Fibroblast of skin of abdomen (primary cell): ENCODE measurements at regions not wholly inside any gene's neighbourhood (a gene's known extent, or its start where the extent isn't known, plus 50 kb on each side); places are given as distances from the start of the nearest gene placed in this dataset.

Experiments
- DNase-seq: peaks from one replicate; pipeline ENCODE4 v3.0.0-alpha.2; 2013

GRCh38 chr1:112267206-112267605 is 128.8 kb upstream of the CTTNBP2NL start:
- DNase-seq = no peak

DNA sequence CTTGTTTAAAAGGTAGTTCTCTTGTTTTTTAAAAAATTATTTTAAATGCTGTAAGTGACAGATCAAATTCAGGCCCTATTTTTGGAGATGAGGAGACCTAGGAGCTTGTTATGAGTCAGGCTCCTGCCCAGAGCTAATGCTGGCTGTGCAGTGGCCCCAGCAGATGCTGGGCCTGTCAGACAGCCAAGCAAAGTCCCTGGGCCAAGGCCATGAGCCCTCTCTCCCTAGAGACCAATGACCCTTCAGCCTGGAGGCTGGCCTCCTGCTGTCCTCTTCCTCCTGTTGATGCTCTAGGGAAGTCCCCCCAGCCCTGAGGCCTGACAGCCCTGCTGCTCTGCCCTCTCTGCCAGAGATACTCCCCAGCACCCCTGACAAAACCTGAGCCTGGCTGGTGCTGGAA is 128.1 kb upstream of the CTTNBP2NL start:
- DNase-seq = no peak

- DNase-seq = no peak
These were observed 127.6 kb upstream of the CTTNBP2NL start for GRCh38 chr1:112268408-112268807.

DNA sequence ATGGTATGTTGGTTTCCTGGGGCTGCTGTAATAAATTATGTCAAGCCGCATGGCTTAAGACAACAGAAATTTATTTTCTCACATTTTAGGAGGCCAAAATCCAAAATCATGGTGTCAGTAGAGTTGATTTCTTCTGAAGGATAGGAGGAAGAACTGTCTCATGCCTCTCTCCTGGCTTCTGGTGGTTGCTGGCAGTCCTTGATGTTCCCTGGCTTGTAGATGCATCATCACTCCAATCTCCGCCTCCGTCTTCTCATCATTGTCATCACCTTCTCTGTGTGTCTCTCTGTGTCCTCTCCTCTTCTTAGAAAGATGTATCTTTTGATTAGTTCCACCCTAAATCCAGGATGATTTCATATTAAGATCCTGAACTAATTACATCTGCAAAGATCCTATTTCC is 124.7 kb upstream of the CTTNBP2NL start:
- DNase-seq = no peak

DNA sequence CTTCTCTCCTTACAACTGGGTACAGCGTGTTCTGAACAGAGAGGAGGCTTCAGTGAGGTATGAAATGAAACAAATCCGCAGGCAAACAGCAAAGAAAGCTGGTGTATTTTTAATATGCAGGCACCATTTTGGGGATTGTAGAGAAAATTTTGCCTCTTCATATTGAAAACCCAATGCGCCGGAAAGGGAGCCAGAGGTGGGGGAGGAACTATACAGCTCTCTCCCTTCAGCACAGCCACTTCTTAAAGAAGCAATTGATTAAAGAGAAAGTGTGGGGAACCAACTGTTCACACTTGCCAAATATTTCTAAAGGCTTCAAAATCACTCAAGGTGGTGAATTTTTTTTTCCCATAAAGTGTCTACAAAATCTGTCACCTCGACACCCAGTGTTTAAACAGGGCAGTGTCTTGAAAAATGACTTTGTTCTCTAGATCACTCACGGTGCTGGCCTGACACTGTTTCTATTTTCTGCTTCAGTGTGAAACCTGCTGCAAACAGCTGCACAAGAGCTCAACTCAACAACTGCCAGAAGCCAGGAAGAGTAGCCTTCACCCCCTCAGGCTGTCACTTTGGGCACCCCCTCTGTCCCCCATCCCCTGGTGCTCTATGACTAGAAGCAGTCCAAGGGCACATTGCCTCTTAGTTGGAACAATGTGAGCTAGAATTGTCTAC is 123.8 kb upstream of the CTTNBP2NL start:
- DNase-seq = no peak

DNA sequence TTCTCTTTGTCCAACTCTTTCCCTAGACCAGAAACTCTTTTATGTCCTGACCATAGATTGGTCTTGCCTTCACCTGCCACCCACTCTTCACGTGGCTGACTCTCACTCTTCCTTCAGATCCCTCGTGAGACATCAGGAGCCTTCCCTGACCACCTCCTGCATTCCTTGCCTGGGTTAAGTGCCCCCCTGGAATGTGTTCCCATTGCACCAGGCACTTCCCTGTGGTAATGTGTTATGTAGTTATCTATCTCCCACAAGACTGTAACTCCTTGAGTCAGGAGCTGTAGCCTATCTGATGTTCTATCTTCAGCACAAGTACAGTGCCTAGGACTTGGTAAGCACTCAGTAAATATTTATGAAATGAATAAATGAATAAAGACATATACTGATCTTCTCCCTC is 111.2 kb upstream of the CTTNBP2NL start:
- DNase-seq = no peak

DNA sequence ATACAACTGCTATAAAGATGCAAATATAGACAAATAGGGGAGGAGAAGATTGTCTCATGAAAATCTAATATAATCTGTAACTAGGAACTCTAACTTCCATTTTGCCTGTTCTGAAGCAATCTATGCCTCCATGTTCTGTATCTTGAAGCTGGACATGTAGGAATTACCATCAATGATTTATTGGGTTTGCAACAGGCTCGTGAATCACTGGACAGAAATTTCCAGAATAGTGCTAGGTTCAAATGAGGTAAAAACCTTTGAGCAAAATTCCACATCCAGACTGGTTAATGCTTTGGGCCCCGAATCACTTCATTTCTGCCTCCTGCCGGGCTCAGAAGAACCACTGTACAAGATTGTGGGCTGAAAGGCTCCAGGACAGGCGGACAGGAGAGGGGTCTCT is 110.7 kb upstream of the CTTNBP2NL start:
- peak; percentile 5 for DNase-seq

- no peak for DNase-seq
These were observed 110.3 kb upstream of the CTTNBP2NL start for GRCh38 chr1:112285746-112286145.

- no peak for DNase-seq
These were observed 99.1 kb upstream of the CTTNBP2NL start for GRCh38 chr1:112296908-112297307.

- no peak for DNase-seq
These were observed 98.5 kb upstream of the CTTNBP2NL start for GRCh38 chr1:112297536-112297935.

DNA sequence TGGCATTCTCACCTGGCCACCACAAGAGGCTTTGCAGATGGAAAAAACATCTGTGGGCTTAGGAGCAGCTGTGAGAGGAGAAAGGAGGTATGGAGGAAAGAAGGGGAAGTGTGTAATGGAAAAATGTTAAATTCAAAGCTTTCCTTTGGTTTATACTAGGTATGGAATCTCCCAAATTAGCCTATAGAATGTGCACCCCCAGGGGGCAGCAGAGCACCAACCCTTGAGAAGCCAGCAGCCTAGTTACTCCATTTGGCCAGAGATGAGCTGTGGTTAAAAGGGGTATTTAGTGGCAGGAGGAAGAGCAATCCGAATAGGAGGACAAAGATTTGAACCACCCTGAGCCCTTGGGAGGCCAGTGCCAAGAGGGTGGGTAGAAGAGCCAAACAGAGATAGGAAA is 97.5 kb upstream of the CTTNBP2NL start:
- DNase-seq = peak; percentile 43

DNA sequence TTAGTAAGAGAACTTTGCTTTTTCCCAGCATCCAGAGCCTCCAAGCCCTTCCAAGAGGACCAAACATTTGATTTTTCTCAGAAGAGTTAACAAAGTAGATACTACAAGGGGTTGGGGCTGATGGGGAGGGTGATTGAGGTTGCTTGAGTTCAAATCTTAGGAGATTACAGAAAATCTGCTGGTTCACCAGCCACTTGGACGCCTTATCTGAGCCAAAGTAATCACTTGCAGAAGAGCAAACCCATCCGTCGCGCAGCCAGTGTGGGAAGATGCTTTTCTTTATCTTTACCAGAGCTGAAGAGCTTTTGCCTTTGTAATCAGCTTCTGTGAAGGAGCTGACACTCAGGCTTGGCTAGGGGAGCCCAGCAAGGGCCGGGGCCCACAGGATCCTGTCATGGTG is 91.9 kb upstream of the CTTNBP2NL start:
- no peak for DNase-seq

- DNase-seq = no peak
These were observed 91.4 kb upstream of the CTTNBP2NL start for GRCh38 chr1:112304612-112305011.

DNA sequence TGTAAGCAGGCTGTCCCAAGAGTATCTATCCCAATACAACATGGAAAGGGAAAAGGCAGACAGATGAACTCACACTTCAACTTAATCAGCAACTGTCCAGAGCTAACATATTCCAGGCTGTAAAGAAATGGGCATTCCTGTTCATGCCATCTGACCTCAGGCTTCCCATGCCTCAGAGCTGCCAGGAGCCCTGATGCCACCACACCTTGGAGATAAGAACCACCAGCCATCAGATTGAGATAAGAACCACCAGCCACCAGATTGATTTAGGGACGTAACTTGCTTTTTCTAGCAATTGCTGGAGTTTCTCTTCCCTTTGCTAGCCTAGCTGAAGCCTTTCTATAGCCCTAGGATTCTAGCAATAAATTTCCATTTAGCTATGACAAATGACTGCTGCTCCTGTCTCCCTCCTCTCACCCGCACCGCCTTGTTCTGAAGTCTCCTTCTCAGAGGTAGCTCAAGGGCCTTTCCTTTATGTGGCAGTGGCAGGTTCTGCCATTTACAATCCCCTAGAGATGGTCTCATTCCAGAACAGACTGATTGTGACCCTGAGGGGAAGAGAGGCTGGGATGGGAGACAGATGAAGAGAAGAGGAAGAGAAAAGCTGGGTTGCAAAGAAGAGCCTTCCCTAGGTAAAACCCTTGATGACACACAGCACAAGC is 88.0 kb upstream of the CTTNBP2NL start:
- DNase-seq = no peak

DNA sequence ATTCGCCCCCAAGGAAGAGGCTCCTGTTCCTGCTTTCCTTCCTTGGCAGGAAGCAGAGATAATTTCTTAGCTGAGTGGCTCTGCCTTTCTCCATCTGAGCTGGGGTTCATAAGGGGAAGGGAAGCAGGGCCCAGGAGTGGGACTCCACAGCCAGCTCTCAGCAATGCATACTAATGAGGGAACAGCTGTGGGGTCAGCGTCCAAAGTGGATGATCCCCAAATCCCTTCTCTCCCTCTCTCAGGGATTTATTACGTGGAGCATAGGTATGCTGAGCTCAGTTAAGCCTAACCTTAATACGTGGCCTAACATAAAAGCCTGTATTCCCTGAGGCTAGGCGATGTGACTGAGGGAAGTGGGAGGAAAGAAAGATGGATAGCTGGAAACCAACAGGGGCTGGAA is 87.3 kb upstream of the CTTNBP2NL start:
- no peak for DNase-seq

DNA sequence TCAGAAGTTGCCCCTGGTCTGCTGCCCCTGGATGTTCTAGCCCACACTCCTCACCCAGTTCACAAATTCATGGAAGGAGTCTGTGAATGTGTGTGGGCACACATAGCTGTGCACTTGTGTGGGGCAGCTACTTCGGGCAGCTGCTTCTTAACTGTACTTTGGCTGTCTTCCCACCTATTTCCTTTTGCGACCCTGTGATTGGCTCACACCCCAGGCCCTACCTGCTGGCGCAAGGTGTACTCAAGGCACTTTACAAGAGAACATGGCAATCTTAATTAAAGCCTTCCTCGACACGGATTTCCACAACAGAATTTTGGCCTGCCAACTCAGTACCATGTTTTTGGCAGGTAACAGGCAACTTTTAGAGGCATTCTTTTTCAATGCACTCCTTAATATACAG is 86.5 kb upstream of the CTTNBP2NL start:
- DNase-seq = no peak

GRCh38 chr1:112312315-112312714 is 83.7 kb upstream of the CTTNBP2NL start:
- no peak for DNase-seq

DNA sequence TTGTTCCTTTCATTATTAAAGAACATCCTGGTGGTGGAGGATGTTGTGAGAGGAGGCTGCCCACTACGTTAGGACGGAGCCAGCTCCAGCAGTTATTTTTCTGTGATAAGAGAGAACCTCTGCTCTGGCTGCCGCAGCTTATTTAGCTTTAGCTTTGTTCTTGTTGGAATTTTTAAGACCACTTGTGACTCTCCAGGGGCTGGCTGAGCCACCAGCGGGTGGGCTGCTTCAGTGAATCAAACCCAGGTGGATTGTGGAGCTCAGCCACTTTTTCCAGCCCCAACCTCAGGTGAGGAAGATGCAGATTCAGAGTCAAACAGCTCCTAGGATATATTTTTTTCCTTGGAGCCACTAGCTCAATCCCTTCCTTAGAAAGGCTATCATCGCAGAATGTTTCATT is 83.1 kb upstream of the CTTNBP2NL start:
- no peak for DNase-seq

DNA sequence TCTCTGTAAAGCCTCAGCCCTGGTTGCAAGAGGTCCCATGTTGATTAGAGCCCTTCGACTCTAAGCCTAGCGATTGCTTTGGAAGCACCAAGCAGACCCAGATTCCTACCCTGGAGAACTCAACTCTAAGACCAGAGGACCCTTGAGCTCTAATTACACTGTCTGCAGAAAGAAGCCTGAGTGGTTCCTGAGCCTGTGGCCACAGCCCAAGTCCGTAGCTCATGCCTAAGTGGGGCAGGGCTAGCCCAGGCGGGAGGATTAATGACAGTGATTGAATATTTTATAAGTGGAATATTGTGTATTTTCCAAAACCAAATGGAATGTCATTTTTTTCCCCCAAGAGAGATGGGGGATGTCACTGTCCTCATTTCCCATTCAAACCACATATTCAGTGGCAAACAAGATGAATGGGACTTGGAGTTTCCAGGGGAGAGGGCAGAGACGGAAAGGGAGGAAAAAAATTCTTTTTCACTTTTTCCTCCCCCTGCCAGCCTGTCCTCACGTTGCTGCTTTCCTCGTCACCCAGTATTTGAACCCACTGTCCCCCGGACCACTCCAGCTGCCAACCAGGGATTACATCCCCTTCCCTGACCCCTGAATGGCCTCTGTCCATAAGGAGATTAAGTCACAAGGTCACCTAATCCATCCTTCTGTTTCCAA is 79.6 kb upstream of the CTTNBP2NL start:
- no peak for DNase-seq

- DNase-seq = no peak
These were observed 78.9 kb upstream of the CTTNBP2NL start for GRCh38 chr1:112317140-112317539.

DNA sequence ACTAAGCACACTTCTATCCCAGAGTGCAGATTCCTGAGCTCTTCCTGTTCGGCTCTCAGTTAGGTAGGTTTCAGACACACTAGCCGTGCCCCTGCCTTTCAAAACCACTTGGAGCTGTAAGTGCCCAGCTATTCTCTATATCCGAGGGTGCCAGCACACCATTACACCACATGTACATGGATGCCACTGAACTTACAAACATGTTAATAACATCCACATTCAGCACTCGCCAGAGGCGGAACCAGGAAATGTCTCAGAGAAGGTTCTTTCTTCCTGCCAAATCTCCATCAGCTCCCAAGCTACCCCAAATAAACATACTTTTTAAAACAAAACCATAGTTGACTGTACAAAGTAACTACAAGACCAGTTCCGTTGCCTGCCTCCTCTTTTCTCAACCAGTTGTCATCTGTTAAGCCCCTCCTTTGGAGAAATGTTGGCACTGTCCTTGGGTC is 78.4 kb upstream of the CTTNBP2NL start:
- DNase-seq = no peak

DNA sequence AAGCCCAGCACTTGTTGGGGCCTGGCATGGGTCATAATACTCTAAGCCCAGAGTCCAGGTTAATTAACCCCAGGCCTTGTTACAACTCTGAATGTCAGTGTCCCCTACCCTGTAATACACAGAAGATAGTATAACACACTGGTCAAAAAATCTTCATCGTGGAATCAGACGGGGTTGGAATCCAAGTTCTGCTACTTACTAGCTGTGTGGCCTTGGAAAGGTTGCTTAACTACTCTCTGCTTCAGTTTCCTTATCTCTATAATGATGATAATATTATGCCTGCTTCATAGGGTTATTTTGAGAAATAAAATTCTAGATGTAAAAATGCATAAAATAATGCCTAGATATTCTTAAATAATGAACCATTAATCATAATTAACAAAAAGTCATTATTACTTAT is 77.8 kb upstream of the CTTNBP2NL start:
- DNase-seq = no peak

DNA sequence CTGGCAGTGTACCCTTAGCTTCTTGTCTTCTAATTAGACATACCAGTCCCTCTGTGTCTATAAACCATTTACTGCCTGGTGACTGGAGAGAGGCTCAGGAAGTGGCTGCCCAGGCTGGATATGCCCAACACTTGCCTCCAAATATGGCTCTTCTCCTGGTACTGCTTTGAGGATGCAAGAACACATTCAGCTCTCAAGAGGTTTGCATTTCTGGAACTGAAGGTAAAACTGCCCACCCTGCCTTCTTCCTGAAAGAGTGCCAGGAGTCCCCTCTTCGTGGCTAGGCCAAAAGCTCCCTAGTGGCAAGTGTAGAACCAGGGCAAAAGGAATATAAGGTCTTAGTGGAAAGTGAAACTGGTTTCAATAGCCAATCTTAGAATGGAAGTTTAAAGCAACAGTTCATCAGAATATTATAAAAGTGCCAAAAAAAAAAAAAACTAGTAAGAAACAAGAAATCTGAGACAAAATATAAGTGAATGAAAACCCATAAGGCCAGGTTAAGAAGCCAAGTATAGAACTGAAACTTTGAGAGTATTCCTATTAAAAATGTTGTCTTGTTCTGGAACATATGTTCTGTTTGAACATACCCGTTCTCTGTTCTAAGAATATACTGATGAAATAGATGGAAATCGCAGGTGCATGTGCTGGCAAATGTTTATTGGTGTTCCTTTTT is 77.2 kb upstream of the CTTNBP2NL start:
- DNase-seq = no peak
